ENCODE measurements at regions not wholly inside any gene's neighbourhood (a gene's known extent, or its start where the extent isn't known, plus 50 kb on each side); places are given as distances from the start of the nearest gene placed in this dataset.

GRCh38 chr14:101049511-101049910 is 146.0 kb upstream of the RTL1 start:
- DNase-seq: no peak

GRCh38 chr14:101049942-101050341 is 146.4 kb upstream of the RTL1 start:
- no peak for DNase-seq

DNA sequence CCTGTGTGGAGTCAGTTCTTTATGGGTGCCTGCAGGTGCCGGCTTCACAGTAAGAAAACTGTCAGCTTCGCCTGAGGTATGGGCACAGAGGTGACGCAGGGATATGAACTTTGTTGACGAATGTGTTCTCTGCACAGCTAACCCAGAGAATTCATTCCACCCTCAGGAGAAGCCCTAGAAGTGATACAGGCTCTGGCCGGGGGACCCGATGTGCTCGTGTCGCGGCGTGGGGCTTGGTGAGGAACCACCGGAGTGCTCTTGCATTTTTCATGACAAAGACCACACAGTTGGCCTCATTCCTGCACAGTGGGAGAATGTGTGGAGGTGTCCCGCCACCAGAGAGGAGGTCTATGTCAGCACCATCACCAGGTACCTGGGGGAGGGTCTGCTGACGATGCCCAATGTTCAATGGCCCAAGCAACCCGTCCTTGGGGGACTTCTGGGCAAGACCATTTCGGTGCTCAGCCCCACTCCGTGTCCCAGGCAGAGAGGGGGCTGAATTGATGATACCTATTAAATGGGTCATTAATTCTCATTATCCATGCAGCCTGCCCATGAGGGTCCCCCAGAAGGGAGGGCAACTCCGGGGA is 147.5 kb upstream of the RTL1 start:
- no peak for DNase-seq

DNA sequence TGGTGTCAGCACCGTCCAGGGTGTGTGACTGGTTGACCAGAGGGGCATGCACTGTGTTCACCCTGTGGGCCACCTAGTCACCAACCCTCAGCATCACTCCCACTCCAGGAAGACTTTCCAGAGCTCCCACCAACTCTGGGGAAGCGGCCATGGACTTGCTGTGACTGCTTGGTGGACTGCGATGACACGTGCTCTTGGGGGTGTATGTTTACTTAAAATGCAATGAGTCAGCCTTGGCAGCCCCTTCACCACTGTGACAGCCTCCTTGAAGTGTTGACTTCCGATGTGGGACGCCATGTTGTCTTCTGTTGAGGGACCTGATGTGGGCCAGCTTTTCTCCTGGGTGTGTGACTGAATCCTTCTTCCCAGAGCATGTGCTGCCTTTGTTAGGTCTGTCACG is 151.1 kb upstream of the RTL1 start:
- DNase-seq: no peak

- DNase-seq: no peak
Measured at GRCh38 chr14:101055106-101055662, 151.7 kb upstream of the RTL1 start.

DNA sequence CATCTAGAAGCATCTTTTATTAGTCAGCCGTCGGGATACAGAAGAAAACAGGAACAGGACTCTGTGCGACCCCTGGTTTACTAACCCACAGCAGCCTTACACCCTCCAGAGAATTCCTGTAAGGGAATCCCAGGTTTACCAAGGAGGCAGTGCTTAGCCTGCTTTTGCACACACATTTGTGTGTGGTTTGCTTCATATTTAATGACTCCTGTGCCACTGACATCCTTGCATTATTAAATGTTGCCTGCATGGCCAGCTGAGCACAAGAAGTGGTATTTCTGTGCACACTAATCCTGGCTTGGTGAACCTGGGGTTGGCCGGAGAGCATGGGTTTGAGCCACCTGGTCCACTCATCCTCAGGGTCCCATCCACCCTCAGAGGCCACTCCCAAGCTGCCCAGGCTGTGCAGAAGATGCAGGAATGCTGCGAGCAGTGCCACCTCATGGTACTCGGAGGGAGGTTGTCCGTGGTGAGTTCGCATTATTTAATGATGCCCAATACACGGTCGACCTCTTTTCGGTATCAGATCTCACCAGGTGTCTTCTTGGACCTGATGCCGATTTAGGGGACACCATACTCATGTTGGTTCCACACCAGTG is 152.4 kb upstream of the RTL1 start:
- DNase-seq: no peak

GRCh38 chr14:101056446-101056845 is 152.9 kb upstream of the RTL1 start:
- DNase-seq: no peak

DNA sequence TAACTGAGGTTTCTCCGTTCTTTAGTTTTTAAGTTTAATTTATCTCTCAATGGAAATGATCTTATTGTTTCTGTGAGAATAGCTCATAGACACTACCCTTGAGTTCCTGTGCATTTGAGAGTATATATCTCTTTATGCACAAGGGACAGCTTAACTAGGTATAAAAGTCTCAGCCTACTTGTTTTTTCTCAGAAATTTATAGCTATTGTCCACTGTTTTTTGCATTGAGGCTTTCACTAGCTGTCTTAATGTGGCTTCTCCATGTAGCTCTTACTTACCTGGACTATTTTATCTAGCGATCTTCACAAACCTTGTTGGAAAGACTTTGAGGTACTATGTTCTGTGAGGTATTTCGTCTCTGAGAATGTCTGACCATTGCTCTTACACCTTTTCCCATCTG is 153.9 kb upstream of the RTL1 start:
- DNase-seq: no peak

GRCh38 chr14:101058571-101058970 is 155.0 kb upstream of the RTL1 start:
- DNase-seq: no peak

DNA sequence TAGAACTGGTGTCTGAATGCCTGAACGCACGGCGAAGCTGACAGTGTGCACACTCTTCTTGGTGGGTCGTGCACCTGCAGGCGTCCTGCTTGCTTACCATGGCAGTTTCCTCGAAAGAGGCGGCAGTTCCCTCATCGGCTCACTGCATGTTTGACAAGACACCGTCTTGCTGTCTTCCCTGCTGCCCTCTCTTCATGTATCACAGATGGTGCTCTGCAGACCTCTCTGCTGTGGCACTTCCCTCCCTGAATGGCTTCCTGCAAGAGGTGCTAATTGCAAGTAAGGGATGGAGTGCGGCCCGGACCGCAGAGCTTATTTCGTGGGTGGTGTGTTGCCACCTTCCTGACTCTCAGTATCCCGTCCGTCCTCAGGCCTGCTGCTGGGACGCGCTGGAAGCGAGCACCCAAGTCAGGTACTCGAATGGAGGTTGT is 156.7 kb upstream of the RTL1 start:
- no peak for DNase-seq

- DNase-seq: no peak
Measured at GRCh38 chr14:101061411-101062064, 158.0 kb upstream of the RTL1 start.

DNA sequence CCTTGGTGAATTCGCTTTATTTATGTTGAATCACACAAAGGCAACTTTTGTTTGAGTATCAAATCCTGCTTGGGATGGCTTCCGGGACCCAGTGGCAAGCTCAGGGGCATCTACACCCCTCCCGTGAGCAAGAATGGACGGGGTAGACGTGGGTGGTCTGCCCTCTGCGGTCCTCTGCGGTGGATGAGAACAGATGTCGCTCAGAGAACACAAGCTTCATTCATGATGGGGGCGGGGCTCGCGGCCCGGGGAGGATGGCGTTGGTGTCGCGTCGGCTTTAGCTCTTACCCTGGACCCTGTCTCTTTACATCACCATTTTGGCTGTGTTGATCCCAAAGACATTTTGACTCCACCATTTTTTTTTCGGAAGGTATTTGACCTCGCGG is 158.5 kb upstream of the RTL1 start:
- DNase-seq: no peak

DNA sequence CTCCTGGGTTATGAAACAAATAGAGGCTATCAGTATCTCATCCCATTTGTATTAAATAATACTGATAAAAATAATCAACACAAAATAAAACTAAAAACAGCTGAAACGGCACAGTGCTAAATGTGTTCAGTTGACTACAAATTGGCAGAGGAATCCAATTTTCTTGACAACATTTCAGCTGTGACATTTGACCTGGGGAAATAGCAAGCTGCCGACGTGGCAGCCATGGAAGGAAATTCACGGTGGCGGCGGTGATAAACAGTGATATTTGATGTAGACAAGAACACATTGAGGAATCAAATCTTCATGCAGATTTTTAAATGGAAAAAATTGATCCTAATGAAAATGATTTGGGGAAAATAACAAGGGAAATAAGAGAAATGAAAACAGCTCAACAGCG is 159.1 kb upstream of the RTL1 start:
- no peak for DNase-seq

GRCh38 chr14:101063121-101063520 is 159.6 kb upstream of the RTL1 start:
- DNase-seq: no peak

DNA sequence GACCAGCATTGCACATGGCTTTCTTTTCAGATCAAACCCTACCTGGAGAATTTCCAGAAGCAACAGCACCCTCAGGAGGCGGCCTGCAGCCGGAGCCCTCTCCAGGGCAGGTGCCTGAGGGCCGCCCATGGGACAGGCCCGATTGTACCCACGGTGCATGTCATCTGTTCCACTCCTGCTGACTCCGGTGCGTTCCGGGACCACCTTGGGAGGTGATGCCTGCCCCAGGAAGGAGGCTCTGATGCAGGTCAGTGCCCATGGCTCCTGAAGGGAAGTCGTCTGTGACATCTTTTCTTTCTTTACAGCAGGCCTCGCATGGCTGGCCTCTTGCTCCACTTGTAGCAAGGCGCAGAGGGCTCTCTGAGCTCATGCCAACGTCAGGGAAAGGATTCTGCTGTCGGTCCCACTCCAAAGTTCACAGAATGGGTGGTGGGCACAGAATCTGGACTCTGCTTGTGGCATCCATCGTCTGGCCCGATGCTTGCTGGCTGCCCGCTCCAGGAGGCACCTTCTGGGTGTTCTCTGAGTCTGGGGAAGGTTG is 160.7 kb upstream of the RTL1 start:
- DNase-seq: no peak

DNA sequence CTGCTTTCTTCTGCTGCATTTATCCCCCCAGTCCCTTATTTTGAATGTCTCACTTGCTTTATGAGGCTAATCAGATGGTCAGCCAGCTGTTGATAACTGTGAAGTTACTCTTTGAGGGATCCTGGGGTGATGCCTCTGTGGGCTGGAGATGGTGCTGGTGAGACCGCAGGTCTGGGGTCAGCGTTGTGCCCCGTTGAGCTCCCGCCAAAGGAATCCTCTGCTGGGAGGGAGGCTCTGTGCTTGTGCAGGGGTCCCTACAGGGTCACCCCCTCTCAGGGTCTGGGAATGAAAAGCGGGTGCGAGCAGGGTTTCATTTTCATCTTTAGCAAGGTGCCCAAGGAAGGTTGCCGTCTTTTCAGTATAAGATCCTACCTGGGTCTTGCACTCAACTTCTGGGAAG is 161.2 kb upstream of the RTL1 start:
- DNase-seq: no peak

GRCh38 chr14:101065246-101065645 is 161.7 kb upstream of the RTL1 start:
- no peak for DNase-seq

DNA sequence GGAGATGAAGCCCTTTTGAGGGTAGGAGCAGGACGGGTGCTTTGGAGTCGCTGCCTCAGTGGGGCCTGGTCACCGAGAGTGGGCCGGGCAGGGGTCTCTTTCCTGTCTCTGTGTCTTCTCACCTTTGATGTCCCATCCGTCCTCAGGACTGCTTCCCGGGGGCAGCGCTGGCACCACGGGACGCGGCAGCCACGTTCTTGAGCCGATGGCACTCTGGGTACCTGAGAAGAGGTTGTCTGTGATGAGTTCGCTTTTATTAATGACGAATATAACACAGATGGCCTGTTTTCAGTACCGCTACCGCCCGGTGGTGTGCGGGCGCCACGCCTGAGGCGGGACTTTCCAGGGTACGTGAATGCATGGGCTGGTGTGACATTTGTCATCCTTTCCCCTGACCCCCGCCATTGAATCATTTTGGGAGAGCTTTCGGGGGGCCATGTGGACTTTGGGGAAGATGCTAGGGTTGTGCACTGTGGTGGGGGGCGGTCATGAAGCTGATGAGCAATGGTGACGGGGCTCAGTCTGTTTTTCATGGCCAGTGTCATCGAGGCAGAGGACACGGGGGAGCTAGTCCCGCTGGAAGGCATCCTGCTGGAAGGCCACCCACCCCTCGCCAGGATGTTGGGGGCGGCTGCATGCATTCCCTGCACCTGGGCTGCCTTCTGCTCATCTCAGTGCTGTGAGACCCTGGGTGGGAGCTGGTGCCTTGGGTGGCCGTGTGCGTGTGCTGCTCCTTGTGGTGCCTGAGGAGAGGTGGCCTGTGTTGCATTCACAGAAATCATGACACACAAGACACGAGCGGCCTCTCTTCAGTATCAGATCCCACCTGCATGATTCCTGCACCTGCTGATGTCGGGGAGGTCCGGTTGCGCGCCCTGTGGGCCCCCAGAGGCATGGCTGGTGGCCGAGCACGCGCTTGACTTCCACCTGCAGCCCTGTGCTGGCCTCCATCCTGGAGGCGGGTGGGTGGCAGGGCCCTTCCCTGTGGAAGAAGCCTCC is 162.5 kb upstream of the RTL1 start:
- DNase-seq: no peak

GRCh38 chr14:101066826-101067510 is 163.4 kb upstream of the RTL1 start:
- DNase-seq: no peak

DNA sequence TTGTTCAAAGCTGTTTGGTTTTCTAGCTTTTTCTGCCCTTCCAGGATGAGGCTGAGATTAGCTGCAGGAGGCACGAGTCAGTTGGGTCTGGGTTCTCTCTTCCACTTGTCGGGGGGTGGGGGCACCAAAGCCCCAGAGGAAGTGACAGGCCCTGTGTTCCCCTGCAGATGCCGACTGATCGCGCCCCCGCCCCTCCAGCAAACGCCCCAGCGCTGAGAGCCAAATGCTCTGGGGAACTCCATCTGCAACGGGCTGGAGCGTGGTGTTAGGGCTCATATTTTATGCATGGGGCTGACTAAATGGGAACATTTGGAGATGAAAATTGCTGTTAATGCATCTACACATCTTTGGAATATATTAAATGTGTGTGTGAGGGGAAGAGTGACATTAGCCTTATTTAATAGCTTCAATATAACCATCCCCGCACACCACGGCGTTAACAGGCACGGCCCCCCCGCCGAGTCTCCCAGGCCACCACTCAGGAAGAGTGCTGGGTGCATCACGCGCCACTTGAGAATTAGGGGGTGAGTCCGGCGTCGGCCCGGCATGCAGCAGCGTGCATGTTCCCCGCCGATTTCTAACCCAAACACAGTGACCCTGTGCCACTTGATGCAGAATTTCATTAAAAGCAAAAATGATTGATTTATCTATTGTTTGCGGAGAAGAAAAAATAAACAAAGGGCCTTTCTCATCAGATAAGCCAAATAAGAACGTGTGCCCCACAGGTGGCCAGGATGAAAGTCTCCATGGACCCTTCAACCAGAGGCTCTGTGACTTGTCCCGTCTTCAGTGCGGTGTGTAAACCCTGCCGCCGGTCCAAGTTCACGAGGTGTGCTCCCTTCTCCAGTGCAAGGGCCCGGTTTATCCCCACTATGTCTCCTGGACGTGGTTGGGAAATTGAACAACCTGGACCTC is 165.0 kb upstream of the RTL1 start:
- DNase-seq: no peak

GRCh38 chr14:101069228-101069549 is 165.7 kb upstream of the RTL1 start:
- no peak for DNase-seq

Data from activated CD4-positive, alpha-beta T cell treated with anti-CD3 and anti-CD28 coated beads for 48 hours (primary cell).